Upper lobe of left lung (tissue), 4 donors: ENCODE measurements at regions not wholly inside any gene's neighbourhood (a gene's known extent, or its start where the extent isn't known, plus 50 kb on each side); places are given as distances from the start of the nearest gene placed in this dataset.

Source experiments
- POLR2A ChIP-seq, 4 donors: fragments of 450-650 bp; IDR thresholded peaks; one replicate each; pipeline ENCODE4 v1.5.1; 2016 to 2017; ENCODE audit warnings: antibody characterized with exemption in 4 of 4, mild to moderate bottlenecking in 2 of 4
- TF ChIP-seq, protein P1 (sequence below), 6 experiments: fragments of 450-650 bp in 4 of 6; fragments of 200-600 bp in 2 of 6; sonication (generic) in 2 of 6; IDR thresholded peaks; one replicate each; pipeline ENCODE4 v1.5.1; 2016 to 2019; ENCODE audit warnings: antibody characterized with exemption in 6 of 6

DNA sequence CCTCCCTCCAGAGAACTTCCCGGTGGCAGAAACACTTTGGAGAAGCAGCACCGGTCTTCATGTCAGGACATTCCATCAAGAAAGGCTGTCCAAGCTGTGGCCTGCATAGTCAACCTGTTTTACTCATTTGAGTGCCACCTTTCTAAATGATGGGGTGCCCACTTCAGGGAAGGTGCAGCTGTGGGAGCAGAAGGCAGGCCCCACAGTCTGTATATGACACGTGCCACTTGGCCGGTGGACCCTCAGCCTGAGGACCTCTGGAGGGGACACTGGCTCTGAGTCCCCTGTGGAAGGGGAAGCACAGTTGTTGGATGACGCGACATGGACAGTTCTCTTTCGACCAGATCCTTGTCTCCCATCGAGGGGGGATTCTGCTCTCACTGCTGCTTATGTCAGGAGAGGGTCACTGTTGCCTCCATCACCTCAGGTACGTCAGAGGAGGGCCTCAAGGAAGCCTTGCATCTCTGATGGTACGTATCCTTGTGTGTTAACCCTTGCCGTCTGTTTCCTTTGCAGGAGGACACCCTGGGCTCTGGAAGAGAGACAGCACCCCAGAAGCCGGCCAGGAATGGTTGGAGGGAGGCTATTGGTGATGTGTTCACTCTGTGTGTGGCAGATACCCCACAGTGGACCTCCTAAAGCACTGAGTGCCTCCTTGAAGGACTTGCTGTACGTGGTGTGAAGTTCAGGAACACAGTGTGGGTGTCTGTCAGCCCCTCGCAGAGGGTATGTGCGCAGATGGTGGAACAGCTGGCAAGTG is 132.1 kb upstream of the RTL1 start:
- TF ChIP-seq, protein P1, sequence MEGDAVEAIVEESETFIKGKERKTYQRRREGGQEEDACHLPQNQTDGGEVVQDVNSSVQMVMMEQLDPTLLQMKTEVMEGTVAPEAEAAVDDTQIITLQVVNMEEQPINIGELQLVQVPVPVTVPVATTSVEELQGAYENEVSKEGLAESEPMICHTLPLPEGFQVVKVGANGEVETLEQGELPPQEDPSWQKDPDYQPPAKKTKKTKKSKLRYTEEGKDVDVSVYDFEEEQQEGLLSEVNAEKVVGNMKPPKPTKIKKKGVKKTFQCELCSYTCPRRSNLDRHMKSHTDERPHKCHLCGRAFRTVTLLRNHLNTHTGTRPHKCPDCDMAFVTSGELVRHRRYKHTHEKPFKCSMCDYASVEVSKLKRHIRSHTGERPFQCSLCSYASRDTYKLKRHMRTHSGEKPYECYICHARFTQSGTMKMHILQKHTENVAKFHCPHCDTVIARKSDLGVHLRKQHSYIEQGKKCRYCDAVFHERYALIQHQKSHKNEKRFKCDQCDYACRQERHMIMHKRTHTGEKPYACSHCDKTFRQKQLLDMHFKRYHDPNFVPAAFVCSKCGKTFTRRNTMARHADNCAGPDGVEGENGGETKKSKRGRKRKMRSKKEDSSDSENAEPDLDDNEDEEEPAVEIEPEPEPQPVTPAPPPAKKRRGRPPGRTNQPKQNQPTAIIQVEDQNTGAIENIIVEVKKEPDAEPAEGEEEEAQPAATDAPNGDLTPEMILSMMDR (IDR thresholded peaks at IDR 0.05), result no peak
- TF ChIP-seq POLR2A (IDR thresholded peaks at IDR 0.05), result no peak
